HG03575 (cell line): ENCODE measurements at regions not wholly inside any gene's neighbourhood (a gene's known extent, or its start where the extent isn't known, plus 50 kb on each side); places are given as distances from the start of the nearest gene placed in this dataset.

ENCODE experiments used
- ATAC-seq: cut with Tn5 transposase; IDR thresholded peaks from one replicate; pipeline ENCODE4 v1.9.1; 2021; ENCODE audit not compliant: unreplicated experiment, insufficient number of reproducible peaks, low FRiP score; ENCODE audit errors: extremely low read depth

DNA sequence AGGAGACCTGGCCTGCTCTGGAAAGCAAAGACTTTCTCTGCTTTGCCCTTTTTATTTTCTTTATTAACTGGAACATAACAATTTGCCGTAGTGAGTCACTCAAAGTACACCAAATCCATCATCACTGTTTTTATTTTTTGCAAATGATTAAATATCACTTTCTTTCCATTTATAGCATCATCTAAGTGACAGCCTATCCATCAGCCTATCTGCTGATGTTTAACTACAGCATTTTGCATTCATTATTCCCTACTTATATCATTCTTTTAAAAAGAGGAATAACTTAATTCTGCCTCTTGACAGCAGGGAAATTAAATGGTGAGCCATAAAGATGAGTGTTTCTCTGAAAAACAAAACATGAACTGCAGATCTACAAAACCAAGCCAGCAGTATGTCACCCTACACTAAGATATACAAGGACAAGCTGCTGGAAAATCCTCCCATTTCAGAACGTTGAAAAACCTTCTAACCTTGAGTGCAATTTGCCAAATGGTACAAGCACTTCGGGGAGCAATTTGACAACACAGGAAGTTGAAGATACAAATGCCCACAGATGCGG, 821.3 kb upstream of the TMEM132C start:
- ATAC-seq = no peak

DNA sequence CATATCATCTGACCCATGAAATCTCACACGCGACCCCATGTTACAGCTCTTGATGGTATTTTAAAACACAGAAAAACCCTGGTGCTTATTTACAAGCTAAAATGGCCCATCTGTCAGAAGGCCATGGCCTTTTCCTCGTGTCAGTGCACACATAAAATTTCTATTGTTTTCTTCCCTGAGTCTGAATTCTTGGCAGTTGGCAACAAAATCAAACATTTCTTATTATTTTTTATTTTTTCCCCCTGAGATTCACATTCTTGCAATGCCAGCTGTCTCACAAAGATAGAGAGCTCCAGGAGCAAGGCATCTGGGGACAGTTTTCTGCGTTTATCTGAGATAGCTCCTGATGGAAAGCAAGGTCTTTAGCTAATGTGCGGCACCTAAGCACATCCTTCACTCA, 818.1 kb upstream of the TMEM132C start:
- ATAC-seq = no peak

GRCh38 chr12:127450826-127451225, 816.1 kb upstream of the TMEM132C start:
- ATAC-seq = no peak

- ATAC-seq = no peak
These were observed 811.4 kb upstream of the TMEM132C start for GRCh38 chr12:127455347-127456265.

DNA sequence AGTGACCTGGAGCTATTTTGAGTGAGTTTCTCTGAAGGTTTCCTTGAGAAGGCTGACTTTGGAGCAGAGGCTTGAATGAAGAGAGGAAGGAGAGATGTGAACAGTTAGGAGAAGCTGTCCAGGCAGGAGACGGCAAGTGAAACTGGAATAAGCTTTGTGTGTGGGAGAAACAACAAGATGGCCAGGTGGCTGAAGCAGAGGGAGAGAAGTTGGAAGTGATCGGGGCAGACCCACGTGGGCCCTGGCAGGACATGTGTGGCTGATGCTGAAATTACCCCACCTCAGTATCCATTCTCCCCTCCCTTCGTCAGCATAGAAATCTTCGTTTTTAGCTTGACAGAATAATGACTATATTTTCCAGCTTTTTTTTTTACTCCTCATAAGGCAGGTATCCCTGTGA, 809.2 kb upstream of the TMEM132C start:
- ATAC-seq = no peak

- ATAC-seq = no peak
These were observed 807.8 kb upstream of the TMEM132C start for GRCh38 chr12:127459166-127459565.

GRCh38 chr12:127459687-127460086, 807.3 kb upstream of the TMEM132C start:
- ATAC-seq = no peak

GRCh38 chr12:127463237-127463636, 803.7 kb upstream of the TMEM132C start:
- ATAC-seq = no peak

DNA sequence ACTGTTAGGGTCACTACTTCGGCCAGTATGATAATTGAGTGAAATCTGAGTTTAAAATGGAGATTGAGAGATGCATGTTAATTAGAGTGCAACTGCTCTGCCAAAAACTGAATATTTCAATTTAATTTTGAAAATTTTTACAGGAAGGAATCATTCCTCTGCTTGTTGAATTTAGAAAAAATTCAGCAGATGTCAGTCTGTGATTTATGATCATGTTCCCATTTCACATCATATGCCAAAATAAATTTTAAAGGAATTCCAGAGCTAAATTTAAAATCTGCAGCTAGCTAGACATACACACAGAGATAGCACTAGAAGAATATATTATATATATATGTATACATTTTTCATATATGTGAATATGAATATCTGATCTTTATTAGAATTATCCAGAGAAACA, 797.6 kb upstream of the TMEM132C start:
- ATAC-seq = no peak

DNA sequence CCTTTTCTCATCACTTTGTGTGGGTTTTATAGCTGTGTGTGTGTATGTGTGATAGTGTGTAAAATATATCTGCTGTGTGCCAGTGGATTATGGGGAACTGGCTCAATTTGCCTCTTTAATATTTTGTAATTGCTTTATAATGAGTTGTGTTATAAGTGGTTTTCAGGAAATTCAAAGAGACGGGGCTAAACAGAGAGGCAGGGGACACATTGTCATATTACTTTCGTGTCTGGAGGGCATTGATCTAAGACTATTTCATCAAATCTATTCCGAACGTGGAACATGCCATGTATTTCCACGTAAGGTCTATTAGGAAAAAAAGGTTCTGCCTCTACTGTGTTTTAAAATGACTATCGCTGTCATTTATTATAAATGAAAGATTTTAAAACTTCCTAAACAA, 793.2 kb upstream of the TMEM132C start:
- no peak for ATAC-seq

GRCh38 chr12:127479256-127479655, 787.7 kb upstream of the TMEM132C start:
- ATAC-seq = no peak

- no peak for ATAC-seq
These were observed 786.1 kb upstream of the TMEM132C start for GRCh38 chr12:127480775-127481314.

DNA sequence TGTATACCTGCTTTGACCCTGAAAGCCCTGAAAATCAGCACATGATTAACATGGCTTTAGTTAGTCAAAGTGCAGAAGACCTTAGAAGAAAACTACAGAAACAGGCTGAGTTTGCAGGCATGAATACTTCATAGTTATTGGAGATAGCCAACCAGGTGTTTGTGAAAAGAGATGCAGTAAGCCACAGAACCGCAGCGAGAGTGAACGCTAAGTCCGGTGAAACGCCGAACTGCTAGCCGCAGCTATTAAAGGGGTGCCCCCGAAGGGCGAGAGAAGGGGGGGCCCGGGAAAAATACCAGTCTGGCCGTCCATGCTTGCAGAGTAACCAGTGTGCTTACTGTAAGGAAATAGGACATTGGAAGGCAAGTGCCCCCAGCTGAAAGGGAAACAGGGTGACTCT, 784.0 kb upstream of the TMEM132C start:
- no peak for ATAC-seq

- ATAC-seq = no peak
These were observed 781.4 kb upstream of the TMEM132C start for GRCh38 chr12:127485528-127485927.

DNA sequence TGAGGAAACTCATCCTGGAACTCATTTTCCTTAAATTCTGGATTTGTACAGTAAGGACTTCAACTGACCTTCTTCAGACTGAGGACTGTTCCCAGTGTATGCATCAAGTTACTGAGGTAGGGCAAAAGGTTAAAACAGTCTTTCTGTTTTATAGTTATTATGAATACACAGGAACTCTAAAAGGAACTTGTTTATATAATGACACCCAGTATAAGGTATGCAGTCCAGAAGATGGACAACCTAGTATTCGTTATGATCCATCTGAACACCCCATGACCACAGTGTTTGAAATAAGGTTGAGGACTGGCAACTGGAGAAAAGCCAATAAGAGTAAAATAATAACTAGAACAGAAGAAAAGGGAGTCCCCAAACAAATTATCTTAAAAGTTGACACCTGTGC, 779.9 kb upstream of the TMEM132C start:
- no peak for ATAC-seq

- ATAC-seq = no peak
These were observed 777.9 kb upstream of the TMEM132C start for GRCh38 chr12:127489061-127489460.

- ATAC-seq = no peak
These were observed 771.7 kb upstream of the TMEM132C start for GRCh38 chr12:127494961-127495915.

- ATAC-seq = no peak
These were observed 770.7 kb upstream of the TMEM132C start for GRCh38 chr12:127496255-127496654.

- ATAC-seq = no peak
These were observed 766.4 kb upstream of the TMEM132C start for GRCh38 chr12:127500512-127501035.
